ENCODE measurements at regions not wholly inside any gene's neighbourhood (a gene's known extent, or its start where the extent isn't known, plus 50 kb on each side); places are given as distances from the start of the nearest gene placed in this dataset.

DNA sequence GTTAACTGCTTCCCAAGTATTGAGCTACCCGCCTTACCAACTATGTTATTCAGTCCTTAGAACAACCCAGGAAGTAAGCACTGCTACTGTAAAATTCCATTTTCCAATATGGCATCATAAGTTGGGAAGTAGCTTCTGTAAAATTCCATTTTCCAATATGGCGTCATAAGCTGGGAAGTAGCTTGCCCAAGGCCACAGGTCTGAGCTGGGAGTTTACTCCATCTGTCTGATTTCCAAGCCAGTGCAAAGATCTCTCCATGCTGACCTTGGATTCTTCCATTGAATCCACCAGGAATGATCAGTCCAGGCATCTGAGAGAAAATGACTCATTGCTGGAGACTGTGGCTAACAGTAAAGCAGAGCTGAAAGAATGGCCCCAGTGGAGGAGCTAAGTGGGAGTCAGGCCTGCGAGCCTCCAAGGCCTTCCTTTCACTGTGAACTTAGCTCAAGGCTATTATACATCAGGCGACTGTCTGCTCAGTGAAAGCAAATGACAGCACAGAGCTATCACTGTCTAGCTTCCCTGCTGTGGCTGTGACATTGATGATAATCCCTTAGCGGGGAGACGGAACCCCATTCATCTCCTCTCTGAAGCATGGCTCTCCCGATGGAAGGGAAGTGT is 430.4 kb downstream of the HAPSTR1 start:
- H3K4me1 ChIP-seq (ENCODE audit: insufficient read depth, low read length), result no peaks in the 10 kb centered on the region
- Mint-ChIP-seq H3K4me1 (no peaks in the 10 kb centered on the region), H3K27ac (no peak overlapping the region), H3K4me3 (no peak overlapping the region), H3K9me3 (peaks cover 0 to 11% (median 4%) of the 10 kb centered on the region in 8 donors), H3K27me3 (no peaks in the 10 kb centered on the region), H3K36me3 (no peaks in the 10 kb centered on the region)
- CTCF ChIA-PET (ENCODE audit: partially characterized antibody), result interaction anchor here (1.2 kb wide), 1 partner anchor 9 kb away, joined by 3 read pairs; no protein-coding TSS in a partner anchor
- H3K9me3 ChIP-seq (ENCODE audit: control insufficient read depth in 1 of 2, low read length in 2 of 2), result no peaks in the 10 kb centered on the region
- no peak overlapping the region for H3K4me3 ChIP-seq (ENCODE audit: low read length in 2 of 2)
- no peaks in the 10 kb centered on the region for H3K36me3 ChIP-seq (ENCODE audit: insufficient read depth, low read length)
- POLR2A ChIA-PET (ENCODE audit: partially characterized antibody), result no interaction called here
- intact Hi-C loops (cut with micrococcal nuclease), result no loop called here
- no peaks in the 10 kb centered on the region for H3K27me3 ChIP-seq (ENCODE audit: insufficient read depth, low read length)
- H3K27ac ChIP-seq (ENCODE audit: low read depth, low read length), result no peak overlapping the region
- no peak for DNase-seq

DNA sequence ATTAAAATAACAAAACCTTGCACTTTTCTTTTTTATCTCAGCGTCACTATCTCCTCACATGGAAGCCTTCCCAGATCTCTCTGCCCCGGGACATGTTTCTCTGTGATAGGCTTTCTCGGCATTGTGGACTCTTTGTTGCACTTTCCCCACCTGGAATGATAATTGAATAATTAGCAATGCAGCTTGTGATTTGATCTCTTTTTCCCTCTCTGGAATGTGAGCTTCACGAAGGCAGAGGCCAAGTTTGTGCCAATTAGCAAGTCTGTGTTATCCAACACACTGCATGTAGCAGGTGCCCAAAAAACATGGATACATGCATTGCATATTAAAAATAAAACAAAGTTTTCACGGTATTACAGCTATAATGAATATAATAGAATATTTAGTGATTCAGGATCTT is 431.2 kb downstream of the HAPSTR1 start:
- Mint-ChIP-seq H3K27me3 (no peaks in the 10 kb centered on the region), H3K27ac (no peak overlapping the region), H3K36me3 (no peaks in the 10 kb centered on the region), H3K9me3 (peaks cover 0 to 11% (median 4%) of the 10 kb centered on the region in 8 donors), H3K4me1 (no peaks in the 10 kb centered on the region), H3K4me3 (no peak overlapping the region)
- no peak for DNase-seq
- no peak overlapping the region for H3K27ac ChIP-seq (ENCODE audit: low read depth, low read length)
- intact Hi-C loops (cut with micrococcal nuclease), result no loop called here
- no peaks in the 10 kb centered on the region for H3K9me3 ChIP-seq (ENCODE audit: control insufficient read depth in 1 of 2, low read length in 2 of 2)
- H3K36me3 ChIP-seq (ENCODE audit: insufficient read depth, low read length), result no peaks in the 10 kb centered on the region
- H3K4me1 ChIP-seq (ENCODE audit: insufficient read depth, low read length), result no peaks in the 10 kb centered on the region
- CTCF ChIA-PET (ENCODE audit: partially characterized antibody), result interaction anchor here (1.2 kb wide), 1 partner anchor 9 kb away, joined by 3 read pairs; no protein-coding TSS in a partner anchor
- POLR2A ChIA-PET (ENCODE audit: partially characterized antibody), result no interaction called here
- no peak overlapping the region for H3K4me3 ChIP-seq (ENCODE audit: low read length in 2 of 2)
- H3K27me3 ChIP-seq (ENCODE audit: insufficient read depth, low read length), result no peaks in the 10 kb centered on the region

DNA sequence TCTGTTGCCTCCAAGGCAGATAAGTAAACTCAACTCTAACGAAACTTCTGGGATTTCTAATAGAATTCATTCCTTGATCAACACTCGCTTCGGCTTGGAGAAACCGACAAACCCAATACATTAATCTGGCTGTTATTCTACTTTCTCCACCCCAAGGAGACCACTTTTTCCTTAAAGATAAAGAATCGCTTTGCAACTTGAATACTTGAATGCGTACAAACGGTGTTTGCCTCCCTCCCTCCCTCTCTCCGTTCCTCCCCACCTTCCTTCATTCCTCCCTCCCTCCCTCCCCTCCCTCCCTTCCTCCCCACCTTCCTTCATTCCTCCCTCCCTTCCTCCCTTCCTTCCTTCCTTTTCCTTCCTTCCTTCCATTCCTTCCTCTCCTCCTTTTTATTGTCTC is 432.6 kb downstream of the HAPSTR1 start:
- Histone ChIP-seq H3K36me3 (ENCODE audit: insufficient read depth, low read length) (no peaks in the 10 kb centered on the region), H3K9me3 (ENCODE audit: control insufficient read depth in 1 of 2, low read length in 2 of 2) (no peaks in the 10 kb centered on the region), H3K27ac (ENCODE audit: low read depth, low read length) (no peak overlapping the region), H3K27me3 (ENCODE audit: insufficient read depth, low read length) (no peaks in the 10 kb centered on the region), H3K4me3 (ENCODE audit: low read length in 2 of 2) (no peak overlapping the region), H3K4me1 (ENCODE audit: insufficient read depth, low read length) (no peaks in the 10 kb centered on the region)
- CTCF ChIA-PET (ENCODE audit: partially characterized antibody), result no interaction called here
- no peak overlapping the region for H3K4me3 Mint-ChIP-seq
- intact Hi-C loops (cut with micrococcal nuclease), result no loop called here
- no peaks in the 10 kb centered on the region for H3K27me3 Mint-ChIP-seq
- peaks cover 0 to 11% (median 4%) of the 10 kb centered on the region in 8 donors for H3K9me3 Mint-ChIP-seq
- POLR2A ChIA-PET (ENCODE audit: partially characterized antibody), result no interaction called here
- H3K4me1 Mint-ChIP-seq, result no peaks in the 10 kb centered on the region
- no peak for DNase-seq
- H3K27ac Mint-ChIP-seq, result peak overlapping the region in 1 of 7 donors; percentile 5
- H3K36me3 Mint-ChIP-seq, result no peaks in the 10 kb centered on the region

DNA sequence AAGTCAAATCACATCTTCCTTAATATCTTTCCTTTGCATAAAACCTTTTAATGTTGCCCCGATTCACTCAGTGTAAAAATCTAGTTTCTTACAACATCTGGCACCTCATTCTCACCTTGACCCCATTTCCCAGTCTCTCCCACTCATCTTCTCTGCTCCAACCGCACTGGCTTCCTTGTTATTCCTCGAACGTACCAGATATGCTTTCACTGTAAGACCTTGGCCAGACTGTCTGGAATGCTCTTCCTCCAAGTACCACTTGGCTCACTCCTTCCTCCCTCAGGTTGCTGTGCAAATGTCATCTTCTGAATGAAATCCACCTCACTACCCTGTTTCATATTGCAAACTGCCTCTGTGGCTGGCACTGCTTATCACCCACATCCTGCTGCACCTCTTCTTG is 433.6 kb downstream of the HAPSTR1 start:
- Mint-ChIP-seq H3K4me1 (no peaks in the 10 kb centered on the region), H3K9me3 (peaks cover 0 to 11% (median 4%) of the 10 kb centered on the region in 8 donors), H3K27ac (no peak overlapping the region), H3K36me3 (no peaks in the 10 kb centered on the region), H3K27me3 (no peaks in the 10 kb centered on the region), H3K4me3 (no peak overlapping the region)
- ChIA-PET POLR2A (ENCODE audit: partially characterized antibody) (no interaction called here), CTCF (ENCODE audit: partially characterized antibody) (no interaction called here)
- Histone ChIP-seq H3K27me3 (ENCODE audit: insufficient read depth, low read length) (no peaks in the 10 kb centered on the region), H3K9me3 (ENCODE audit: control insufficient read depth in 1 of 2, low read length in 2 of 2) (no peaks in the 10 kb centered on the region), H3K4me3 (ENCODE audit: low read length in 2 of 2) (no peak overlapping the region), H3K4me1 (ENCODE audit: insufficient read depth, low read length) (no peaks in the 10 kb centered on the region), H3K36me3 (ENCODE audit: insufficient read depth, low read length) (no peaks in the 10 kb centered on the region), H3K27ac (ENCODE audit: low read depth, low read length) (no peak overlapping the region)
- intact Hi-C loops (cut with micrococcal nuclease), result no loop called here
- no peak for DNase-seq

DNA sequence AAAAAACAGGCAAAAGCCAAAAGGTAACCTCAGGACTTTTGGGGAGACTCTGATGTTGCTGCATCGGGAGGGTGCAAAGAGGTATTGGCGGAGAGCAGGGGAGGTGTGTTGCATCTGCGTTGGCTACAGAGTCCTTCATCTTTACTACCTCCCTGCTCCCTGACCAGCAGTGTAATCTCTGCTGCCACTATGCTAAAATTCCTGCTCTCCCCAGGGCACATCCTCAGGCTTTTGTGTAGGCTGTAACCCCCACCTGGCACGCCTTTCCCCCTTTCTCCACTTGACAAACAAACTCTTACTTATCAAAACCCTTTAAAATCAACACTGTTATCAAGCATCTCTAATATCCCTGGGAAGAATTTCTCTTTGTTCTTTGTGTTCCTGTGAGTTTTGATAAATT is 435.3 kb downstream of the HAPSTR1 start:
- ChIA-PET CTCF (ENCODE audit: partially characterized antibody) (no interaction called here), POLR2A (ENCODE audit: partially characterized antibody) (no interaction called here)
- Histone ChIP-seq H3K9me3 (ENCODE audit: control insufficient read depth in 1 of 2, low read length in 2 of 2) (no peaks in the 10 kb centered on the region), H3K27me3 (ENCODE audit: insufficient read depth, low read length) (no peaks in the 10 kb centered on the region), H3K36me3 (ENCODE audit: insufficient read depth, low read length) (no peaks in the 10 kb centered on the region), H3K27ac (ENCODE audit: low read depth, low read length) (no peak overlapping the region), H3K4me1 (ENCODE audit: insufficient read depth, low read length) (no peaks in the 10 kb centered on the region), H3K4me3 (ENCODE audit: low read length in 2 of 2) (no peak overlapping the region)
- DNase-seq, result no peak
- no peaks in the 10 kb centered on the region for H3K27me3 Mint-ChIP-seq
- no peak overlapping the region for H3K27ac Mint-ChIP-seq
- intact Hi-C loops (cut with micrococcal nuclease), result no loop called here
- H3K4me1 Mint-ChIP-seq, result no peaks in the 10 kb centered on the region
- H3K4me3 Mint-ChIP-seq, result no peak overlapping the region
- H3K9me3 Mint-ChIP-seq, result peaks cover 0 to 19% (median 4%) of the 10 kb centered on the region in 8 donors
- H3K36me3 Mint-ChIP-seq, result no peaks in the 10 kb centered on the region

DNA sequence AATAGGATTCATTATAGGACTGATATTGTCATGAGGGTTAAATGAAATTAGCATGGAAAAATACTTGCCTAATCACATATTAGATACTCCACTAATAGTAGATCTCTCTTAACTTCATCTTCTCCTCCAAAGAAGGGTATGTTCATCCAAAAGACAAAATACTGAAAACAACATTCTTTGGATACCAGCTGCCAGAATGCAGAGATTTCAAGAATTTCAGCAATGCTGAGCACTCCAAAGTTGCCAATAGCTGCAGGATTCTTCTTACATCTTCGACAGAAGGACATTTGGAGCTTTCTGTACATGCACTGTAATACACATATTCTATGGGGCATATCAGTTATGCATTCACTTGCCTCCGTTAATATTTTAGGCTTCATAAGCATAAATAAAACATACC is 436.5 kb downstream of the HAPSTR1 start:
- Mint-ChIP-seq H3K27ac (no peak overlapping the region), H3K4me1 (no peaks in the 10 kb centered on the region), H3K9me3 (peaks cover 2 to 30% (median 10%) of the 10 kb centered on the region in 8 donors), H3K4me3 (no peak overlapping the region), H3K27me3 (no peaks in the 10 kb centered on the region), H3K36me3 (no peaks in the 10 kb centered on the region)
- H3K27ac ChIP-seq (ENCODE audit: low read depth, low read length), result no peak overlapping the region
- no peaks in the 10 kb centered on the region for H3K4me1 ChIP-seq (ENCODE audit: insufficient read depth, low read length)
- no peak for DNase-seq
- intact Hi-C loops (cut with micrococcal nuclease), result no loop called here
- no peaks in the 10 kb centered on the region for H3K9me3 ChIP-seq (ENCODE audit: control insufficient read depth in 1 of 2, low read length in 2 of 2)
- H3K4me3 ChIP-seq (ENCODE audit: low read length in 2 of 2), result no peak overlapping the region
- CTCF ChIA-PET (ENCODE audit: partially characterized antibody), result no interaction called here
- no peaks in the 10 kb centered on the region for H3K36me3 ChIP-seq (ENCODE audit: insufficient read depth, low read length)
- no peaks in the 10 kb centered on the region for H3K27me3 ChIP-seq (ENCODE audit: insufficient read depth, low read length)
- POLR2A ChIA-PET (ENCODE audit: partially characterized antibody), result no interaction called here

DNA sequence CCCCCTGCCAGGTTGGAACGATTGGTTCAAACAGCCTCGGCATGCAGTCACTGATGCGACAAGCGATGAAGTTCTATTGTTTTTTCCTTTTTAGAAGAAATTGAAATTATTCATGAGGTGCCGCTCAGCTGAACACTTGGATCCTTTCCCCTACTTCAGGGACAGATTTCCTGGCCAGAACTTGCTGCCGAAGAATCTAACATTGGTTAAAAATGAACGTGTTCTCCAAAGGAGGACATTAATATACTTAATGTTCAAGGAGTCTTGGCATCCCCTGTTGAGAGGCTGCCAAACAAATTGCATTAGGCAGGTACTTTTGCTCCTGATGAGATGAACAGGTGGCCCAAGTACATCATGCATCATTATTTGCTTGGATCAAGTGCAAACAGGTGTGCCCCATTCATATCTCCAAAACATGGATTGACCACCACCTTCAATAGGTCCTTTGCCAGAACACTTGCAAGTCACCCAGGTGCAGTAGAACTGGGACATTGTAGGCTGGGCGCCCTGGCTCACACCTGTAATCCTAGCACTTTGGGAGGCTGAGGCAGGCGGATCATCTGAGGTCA is 437.2 kb downstream of the HAPSTR1 start:
- Histone ChIP-seq H3K36me3 (ENCODE audit: insufficient read depth, low read length) (no peaks in the 10 kb centered on the region), H3K4me3 (ENCODE audit: low read length in 2 of 2) (no peak overlapping the region), H3K27me3 (ENCODE audit: insufficient read depth, low read length) (no peaks in the 10 kb centered on the region), H3K4me1 (ENCODE audit: insufficient read depth, low read length) (no peaks in the 10 kb centered on the region), H3K9me3 (ENCODE audit: control insufficient read depth in 1 of 2, low read length in 2 of 2) (no peaks in the 10 kb centered on the region), H3K27ac (ENCODE audit: low read depth, low read length) (no peak overlapping the region)
- no peak for DNase-seq
- ChIA-PET POLR2A (ENCODE audit: partially characterized antibody) (no interaction called here), CTCF (ENCODE audit: partially characterized antibody) (no interaction called here)
- no peaks in the 10 kb centered on the region for H3K36me3 Mint-ChIP-seq
- H3K4me3 Mint-ChIP-seq, result no peak overlapping the region
- no peaks in the 10 kb centered on the region for H3K27me3 Mint-ChIP-seq
- H3K9me3 Mint-ChIP-seq, result peaks cover 2 to 32% (median 12%) of the 10 kb centered on the region in 8 donors
- no peak overlapping the region for H3K27ac Mint-ChIP-seq
- intact Hi-C loops (cut with micrococcal nuclease), result no loop called here
- H3K4me1 Mint-ChIP-seq, result no peaks in the 10 kb centered on the region
